ENCODE measurements at regions not wholly inside any gene's neighbourhood (a gene's known extent, or its start where the extent isn't known, plus 50 kb on each side); places are given as distances from the start of the nearest gene placed in this dataset.

DNA sequence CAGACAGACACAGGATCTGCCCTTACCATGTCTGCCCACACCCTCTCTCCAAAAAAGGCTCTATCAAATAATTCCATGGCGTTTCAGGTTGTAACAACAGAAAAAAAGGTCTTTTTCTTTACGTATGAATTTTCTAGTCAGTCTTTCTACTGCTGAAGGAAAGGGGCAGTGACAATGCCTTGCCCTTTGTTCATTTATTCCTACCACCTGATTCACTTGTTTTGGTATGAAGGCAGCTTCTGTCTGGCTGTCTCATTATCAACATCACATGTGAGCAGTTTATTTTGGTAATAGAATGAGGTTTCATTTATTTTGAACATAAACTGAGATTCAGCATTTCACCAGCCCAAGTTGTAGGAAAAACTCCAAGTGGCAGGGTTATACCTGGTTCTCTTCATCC is 94.3 kb upstream of the KLF7 start:
- Histone ChIP-seq H3K79me2 (ENCODE audit: low read depth) (no peaks in the 10 kb centered on the region), H3K4me1 (replicated peaks; ENCODE audit: insufficient read depth) (peaks cover 23% of the 10 kb centered on the region), H3K9me3 (ENCODE audit: insufficient read depth, low read depth) (no peaks in the 10 kb centered on the region), H4K20me1 (ENCODE audit: insufficient read depth) (no peaks in the 10 kb centered on the region), H3K4me3 (no peak overlapping the region), H2AFZ (no peak overlapping the region), H3K9me2 (ENCODE audit: insufficient read depth) (no peaks in the 10 kb centered on the region), H3F3A (ENCODE audit: insufficient read depth, low read depth) (0 out of 2 replicates have a peak, but pooled peaks cover 8% of the 10 kb centered on the region), H3K4me2 (no peak overlapping the region), H3K27ac (no peak overlapping the region), H3K27me3 (ENCODE audit: insufficient read depth, low read depth) (no peaks in the 10 kb centered on the region), H3K36me3 (ENCODE audit: low read depth) (no peaks in the 10 kb centered on the region)
- intact Hi-C loops (cut with micrococcal nuclease; ENCODE audit: unreplicated experiment): no loop called here
- DNase-seq: no peak
- no TSS peak for BruUV-seq (replicated peaks)
- TF ChIP-seq EZH2 (IDR thresholded peaks at IDR 0.05; ENCODE audit: low read depth): no peak
- TF ChIP-seq, protein P1, sequence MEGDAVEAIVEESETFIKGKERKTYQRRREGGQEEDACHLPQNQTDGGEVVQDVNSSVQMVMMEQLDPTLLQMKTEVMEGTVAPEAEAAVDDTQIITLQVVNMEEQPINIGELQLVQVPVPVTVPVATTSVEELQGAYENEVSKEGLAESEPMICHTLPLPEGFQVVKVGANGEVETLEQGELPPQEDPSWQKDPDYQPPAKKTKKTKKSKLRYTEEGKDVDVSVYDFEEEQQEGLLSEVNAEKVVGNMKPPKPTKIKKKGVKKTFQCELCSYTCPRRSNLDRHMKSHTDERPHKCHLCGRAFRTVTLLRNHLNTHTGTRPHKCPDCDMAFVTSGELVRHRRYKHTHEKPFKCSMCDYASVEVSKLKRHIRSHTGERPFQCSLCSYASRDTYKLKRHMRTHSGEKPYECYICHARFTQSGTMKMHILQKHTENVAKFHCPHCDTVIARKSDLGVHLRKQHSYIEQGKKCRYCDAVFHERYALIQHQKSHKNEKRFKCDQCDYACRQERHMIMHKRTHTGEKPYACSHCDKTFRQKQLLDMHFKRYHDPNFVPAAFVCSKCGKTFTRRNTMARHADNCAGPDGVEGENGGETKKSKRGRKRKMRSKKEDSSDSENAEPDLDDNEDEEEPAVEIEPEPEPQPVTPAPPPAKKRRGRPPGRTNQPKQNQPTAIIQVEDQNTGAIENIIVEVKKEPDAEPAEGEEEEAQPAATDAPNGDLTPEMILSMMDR (conservative IDR thresholded peaks at IDR 0.05): no peak
- ChIA-PET POLR2A (ENCODE audit: unreplicated experiment) (interaction anchor here (0.5 kb wide), 1 partner anchor 254 kb away, joined by 5 read pairs; no protein-coding TSS in a partner anchor), CTCF (no interaction called here)

DNA sequence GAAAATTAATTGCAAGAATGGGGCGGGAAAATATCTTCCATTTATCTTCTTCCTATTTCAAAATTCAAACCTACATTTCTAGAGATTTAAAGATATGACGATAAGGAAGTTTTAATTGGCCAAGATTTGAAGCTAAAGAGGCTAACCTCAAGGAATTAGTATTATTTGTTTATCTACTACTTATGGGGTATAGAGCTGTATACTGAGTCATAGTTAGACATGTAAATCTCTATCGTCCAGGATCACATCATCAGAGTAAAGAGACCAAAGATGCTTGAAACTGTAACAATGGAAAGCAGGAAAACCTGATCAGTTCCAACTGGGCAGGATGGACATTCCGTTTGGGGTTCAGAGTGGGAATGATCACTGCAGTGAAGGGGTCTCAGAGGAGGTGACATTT is 95.2 kb upstream of the KLF7 start:
- no peaks in the 10 kb centered on the region for H3K9me2 ChIP-seq (ENCODE audit: insufficient read depth)
- 0 out of 2 replicates have a peak, but pooled peaks cover 7% of the 10 kb centered on the region for H3F3A ChIP-seq (ENCODE audit: insufficient read depth, low read depth)
- CTCF ChIA-PET: no interaction called here
- no peaks in the 10 kb centered on the region for H3K9me3 ChIP-seq (ENCODE audit: insufficient read depth, low read depth)
- H3K27ac ChIP-seq: no peak overlapping the region
- TF ChIP-seq EZH2 (IDR thresholded peaks at IDR 0.05; ENCODE audit: low read depth): no peak
- TF ChIP-seq, protein P1 (conservative IDR thresholded peaks at IDR 0.05): no peak
- intact Hi-C loops (cut with micrococcal nuclease; ENCODE audit: unreplicated experiment): no loop called here
- H4K20me1 ChIP-seq (ENCODE audit: insufficient read depth): no peaks in the 10 kb centered on the region
- no peak overlapping the region for H3K4me2 ChIP-seq
- no peak for DNase-seq
- POLR2A ChIA-PET (ENCODE audit: unreplicated experiment): no interaction called here
- H3K36me3 ChIP-seq (ENCODE audit: low read depth): no peaks in the 10 kb centered on the region
- H3K4me3 ChIP-seq: no peak overlapping the region
- H3K4me1 ChIP-seq (replicated peaks; ENCODE audit: insufficient read depth): peaks cover 20% of the 10 kb centered on the region
- no peak overlapping the region for H2AFZ ChIP-seq
- H3K79me2 ChIP-seq (ENCODE audit: low read depth): no peaks in the 10 kb centered on the region
- no TSS peak for BruUV-seq (replicated peaks)
- H3K27me3 ChIP-seq (ENCODE audit: insufficient read depth, low read depth): no peaks in the 10 kb centered on the region

DNA sequence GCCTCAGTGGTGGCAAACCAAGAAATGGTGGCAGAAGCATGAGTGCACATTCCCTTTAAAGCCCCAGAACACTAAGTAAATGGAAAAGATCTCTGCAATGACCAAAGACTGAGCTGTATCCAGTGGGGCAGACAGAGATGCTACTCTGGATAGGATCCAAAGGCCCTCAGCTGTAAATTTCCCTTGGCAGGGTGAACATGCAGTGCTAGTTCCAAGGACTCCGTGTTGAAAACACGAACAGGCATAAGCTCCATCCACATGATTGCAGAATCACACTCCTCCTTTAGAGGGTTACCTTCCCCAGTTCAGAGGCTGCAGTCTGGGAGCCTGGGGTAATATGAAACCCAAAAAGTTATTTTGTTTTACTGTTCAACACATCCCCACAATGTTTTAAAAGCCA is 98.6 kb upstream of the KLF7 start:
- no peaks in the 10 kb centered on the region for H3K79me2 ChIP-seq (ENCODE audit: low read depth)
- H3F3A ChIP-seq (ENCODE audit: insufficient read depth, low read depth): no peaks in the 10 kb centered on the region
- no TSS peak for BruUV-seq (replicated peaks)
- peaks cover 4% of the 10 kb centered on the region; the same call in 1 of the 2 replicates for H3K4me1 ChIP-seq (replicated peaks; ENCODE audit: insufficient read depth)
- H3K4me2 ChIP-seq: no peak overlapping the region
- H4K20me1 ChIP-seq (ENCODE audit: insufficient read depth): no peaks in the 10 kb centered on the region
- no peak overlapping the region for H3K4me3 ChIP-seq
- intact Hi-C loops (cut with micrococcal nuclease; ENCODE audit: unreplicated experiment): no loop called here
- no peaks in the 10 kb centered on the region for H3K9me3 ChIP-seq (ENCODE audit: insufficient read depth, low read depth)
- CTCF ChIA-PET: no interaction called here
- no peak overlapping the region for H2AFZ ChIP-seq
- TF ChIP-seq, protein P1 (conservative IDR thresholded peaks at IDR 0.05): no peak
- no peak for TF ChIP-seq EZH2 (IDR thresholded peaks at IDR 0.05; ENCODE audit: low read depth)
- no peaks in the 10 kb centered on the region for H3K9me2 ChIP-seq (ENCODE audit: insufficient read depth)
- no peak for DNase-seq
- H3K27me3 ChIP-seq (ENCODE audit: insufficient read depth, low read depth): no peaks in the 10 kb centered on the region
- no peaks in the 10 kb centered on the region for H3K36me3 ChIP-seq (ENCODE audit: low read depth)
- POLR2A ChIA-PET (ENCODE audit: unreplicated experiment): no interaction called here
- no peak overlapping the region for H3K27ac ChIP-seq

Measured in PC-9 (cell line).